HEK293 (cell line): ENCODE measurements at regions not wholly inside any gene's neighbourhood (a gene's known extent, or its start where the extent isn't known, plus 50 kb on each side); places are given as distances from the start of the nearest gene placed in this dataset.
"Not testable (repeated sequence)": the region's sequence is repeated elsewhere in the genome, so short reads cannot be mapped to it uniquely, and the experiment has no call there.

ENCODE experiments used
- CTCF ChIA-PET: fragments of 350-600 bp; formaldehyde crosslinking; extraction: SDS; loops from one replicate; lab custom pipeline; 2021; ENCODE audit warnings: antibody characterized with exemption; lab: Yijun Ruan, JAX
- POLR2A ChIA-PET: fragments of 300-600 bp; formaldehyde crosslinking; extraction: SDS; loops from one replicate; lab custom pipeline; 2020; ENCODE audit warnings: antibody characterized with exemption, inconsistent platforms; lab: Yijun Ruan, JAX
- H3K27ac ChIP-seq: fragments of 200-500 bp; sonication (Bioruptor generic); 2 replicates; pipeline ENCODE4 v1.5.1; 2014; ENCODE audit warnings: low read depth, low read length, control low read depth, inconsistent platforms; ENCODE audit errors: extremely low read depth
- H3K36me3 ChIP-seq, 2 experiments: fragments of 200-500 bp in 1 of 2; sonication (Bioruptor generic) in 1 of 2; 1 replicate in 1 of 2; 2 replicates in 1 of 2; pipeline ENCODE4 v1.5.1; 2014 to 2017; ENCODE audit warnings: inconsistent platforms in 2 of 2, low read length in 2 of 2; ENCODE audit not compliant: control insufficient read depth in 2 of 2, insufficient read depth in 1 of 2
- H3K4me1 ChIP-seq: fragments of 200-500 bp; sonication (Bioruptor generic); 2 replicates; pipeline ENCODE4 v1.5.1; 2014; ENCODE audit warnings: mild to moderate bottlenecking, low read length, inconsistent platforms; ENCODE audit not compliant: control insufficient read depth, insufficient read depth
- H3K4me3 ChIP-seq: 2 replicates; pipeline ENCODE4 v1.5.1; 2011; ENCODE audit warnings: low read depth, mild to moderate bottlenecking, control low read depth, low read length, moderate library complexity
- H3K9me3 ChIP-seq: fragments of 200-500 bp; sonication (Bioruptor generic); 2 replicates; pipeline ENCODE4 v1.5.1; 2014; ENCODE audit warnings: low read depth, low read length, inconsistent platforms; ENCODE audit not compliant: control insufficient read depth, insufficient read depth
- CTCF ChIP-seq: fragments of 450-650 bp; formaldehyde crosslinking; IDR thresholded peaks from 2 replicates; pipeline ENCODE4 v1.5.1; 2016; ENCODE audit warnings: missing biosample characterization, missing genetic modification characterization
- SCRT2 ChIP-seq: fragments of 450-650 bp; formaldehyde crosslinking; IDR thresholded peaks from 2 replicates; pipeline ENCODE4 v1.5.1; 2016; ENCODE audit warnings: missing biosample characterization, missing genetic modification characterization
- ZBTB17 ChIP-seq: fragments of 450-650 bp; formaldehyde crosslinking; IDR thresholded peaks from 2 replicates; pipeline ENCODE4 v1.5.1; 2016; ENCODE audit warnings: missing biosample characterization, missing genetic modification characterization
- ZEB2 ChIP-seq: fragments of 450-650 bp; formaldehyde crosslinking; IDR thresholded peaks from 2 replicates; pipeline ENCODE4 v1.5.1; 2016; ENCODE audit warnings: missing biosample characterization, missing genetic modification characterization
- ZFP37 ChIP-seq: fragments of 450-650 bp; formaldehyde crosslinking; IDR thresholded peaks from 2 replicates; pipeline ENCODE4 v1.5.1; 2016; ENCODE audit warnings: missing biosample characterization, missing genetic modification characterization
- ZNF10 ChIP-seq: fragments of 450-650 bp; formaldehyde crosslinking; IDR thresholded peaks from 2 replicates; pipeline ENCODE4 v1.5.1; 2017; ENCODE audit warnings: missing biosample characterization, missing genetic modification characterization
- ZNF2 ChIP-seq: fragments of 450-650 bp; formaldehyde crosslinking; IDR thresholded peaks from 2 replicates; pipeline ENCODE4 v1.5.1; 2016; ENCODE audit warnings: missing biosample characterization, missing genetic modification characterization
- ZNF335 ChIP-seq: fragments of 450-650 bp; formaldehyde crosslinking; conservative IDR thresholded peaks from 2 replicates; pipeline ENCODE4 v1.5.1; 2016; ENCODE audit warnings: missing biosample characterization, missing genetic modification characterization
- ZNF501 ChIP-seq: fragments of 450-650 bp; formaldehyde crosslinking; IDR thresholded peaks from 2 replicates; pipeline ENCODE4 v1.5.1; 2016; ENCODE audit warnings: missing biosample characterization, missing genetic modification characterization
- ZNF600 ChIP-seq: fragments of 450-650 bp; formaldehyde crosslinking; IDR thresholded peaks from 2 replicates; pipeline ENCODE4 v1.5.1; 2016; ENCODE audit warnings: missing biosample characterization, missing genetic modification characterization
- TF ChIP-seq, protein P1 (sequence below): fragments of 450-650 bp; formaldehyde crosslinking; IDR thresholded peaks from 2 replicates; pipeline ENCODE4 v1.5.1; 2016; ENCODE audit warnings: missing biosample characterization, missing genetic modification characterization
- TF ChIP-seq, protein P2 (sequence below): fragments of 450-650 bp; formaldehyde crosslinking; IDR thresholded peaks from 2 replicates; pipeline ENCODE4 v1.5.1; 2017; ENCODE audit warnings: missing biosample characterization, missing genetic modification characterization
- TF ChIP-seq, protein P3 (sequence below): fragments of 450-650 bp; formaldehyde crosslinking; IDR thresholded peaks from 2 replicates; pipeline ENCODE4 v1.5.1; 2016; ENCODE audit warnings: missing biosample characterization, missing genetic modification characterization
- TF ChIP-seq, protein P4 (sequence below): fragments of 450-650 bp; formaldehyde crosslinking; IDR thresholded peaks from 2 replicates; pipeline ENCODE4 v1.5.1; 2016; ENCODE audit warnings: missing biosample characterization, missing genetic modification characterization
- TF ChIP-seq, protein P5 (sequence below): fragments of 450-650 bp; formaldehyde crosslinking; IDR thresholded peaks from 2 replicates; pipeline ENCODE4 v1.5.1; 2017; ENCODE audit warnings: missing biosample characterization, missing genetic modification characterization

DNA sequence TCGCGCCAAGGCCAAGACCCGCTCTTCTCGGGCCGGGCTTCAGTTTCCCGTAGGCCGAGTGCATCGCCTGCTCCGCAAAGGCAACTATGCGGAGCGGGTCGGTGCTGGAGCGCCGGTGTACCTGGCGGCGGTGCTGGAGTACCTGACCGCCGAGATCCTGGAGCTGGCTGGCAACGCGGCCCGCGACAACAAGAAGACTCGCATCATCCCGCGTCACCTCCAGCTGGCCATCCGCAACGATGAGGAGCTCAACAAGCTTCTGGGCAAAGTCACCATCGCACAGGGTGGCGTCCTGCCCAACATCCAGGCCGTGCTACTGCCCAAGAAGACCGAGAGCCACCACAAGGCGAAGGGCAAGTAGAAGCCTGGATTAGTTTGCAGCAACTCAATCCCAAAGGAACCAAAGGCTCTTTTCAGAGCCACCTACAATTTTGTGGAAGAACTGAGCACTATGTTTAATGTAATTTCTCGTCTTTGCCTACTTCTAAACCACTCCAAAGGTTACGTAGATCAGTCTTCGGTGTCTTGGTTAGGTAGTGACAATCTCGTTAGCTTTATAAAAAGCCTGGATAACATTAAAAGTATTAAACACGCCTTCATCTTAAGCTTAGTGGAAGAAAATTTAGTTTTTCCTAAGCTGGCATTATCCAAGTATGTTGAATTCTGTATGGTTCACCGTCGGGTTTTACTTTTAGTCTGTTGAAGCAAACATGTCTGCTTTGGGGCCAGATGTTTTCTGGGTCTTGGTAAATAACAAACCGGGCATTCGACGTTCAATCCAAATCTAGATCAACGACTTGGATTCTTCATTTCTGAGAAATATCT lies 103.7 kb downstream of the OR2B2 start:
- H3K9me3 ChIP-seq, H3K4me1 ChIP-seq, H3K36me3 ChIP-seq: not testable (repeated sequence)
- peak overlapping the region; percentile 68 for H3K27ac ChIP-seq
- POLR2A ChIA-PET: interaction anchor here (0.6 to 7.5 kb wide), 33 partner anchors 10 to 1685 kb away, joined by 3 to 220 read pairs (median 4); a partner anchor contains a TSS
- peak overlapping the region; percentile 55 for H3K4me3 ChIP-seq
- CTCF ChIA-PET: interaction anchor here (0.6 to 5.0 kb wide), 6 partner anchors 11 to 632 kb away, joined by 3 to 31 read pairs (median 4); no protein-coding TSS in a partner anchor
- TF ChIP-seq ZNF335 (tag by site-specific recombination) (peak; percentile 75), SCRT2 (peak; percentile 80), ZNF2 (tag by site-specific recombination) (0 out of 2 replicates have a peak, but pooled peaks have one; percentile 39), ZEB2 (0 out of 2 replicates have a peak, but pooled peaks have one; percentile 7), ZBTB17 (tag by site-specific recombination) (peak; percentile 84), ZNF10 (tag by site-specific recombination) (0 out of 2 replicates have a peak, but pooled peaks have one; percentile 14), ZFP37 (tag by site-specific recombination) (peak; percentile 94), CTCF (peak; percentile 80), ZNF600 (tag by site-specific recombination) (peak; percentile 93), ZNF501 (peak; percentile 85)
- TF ChIP-seq, protein P1, sequence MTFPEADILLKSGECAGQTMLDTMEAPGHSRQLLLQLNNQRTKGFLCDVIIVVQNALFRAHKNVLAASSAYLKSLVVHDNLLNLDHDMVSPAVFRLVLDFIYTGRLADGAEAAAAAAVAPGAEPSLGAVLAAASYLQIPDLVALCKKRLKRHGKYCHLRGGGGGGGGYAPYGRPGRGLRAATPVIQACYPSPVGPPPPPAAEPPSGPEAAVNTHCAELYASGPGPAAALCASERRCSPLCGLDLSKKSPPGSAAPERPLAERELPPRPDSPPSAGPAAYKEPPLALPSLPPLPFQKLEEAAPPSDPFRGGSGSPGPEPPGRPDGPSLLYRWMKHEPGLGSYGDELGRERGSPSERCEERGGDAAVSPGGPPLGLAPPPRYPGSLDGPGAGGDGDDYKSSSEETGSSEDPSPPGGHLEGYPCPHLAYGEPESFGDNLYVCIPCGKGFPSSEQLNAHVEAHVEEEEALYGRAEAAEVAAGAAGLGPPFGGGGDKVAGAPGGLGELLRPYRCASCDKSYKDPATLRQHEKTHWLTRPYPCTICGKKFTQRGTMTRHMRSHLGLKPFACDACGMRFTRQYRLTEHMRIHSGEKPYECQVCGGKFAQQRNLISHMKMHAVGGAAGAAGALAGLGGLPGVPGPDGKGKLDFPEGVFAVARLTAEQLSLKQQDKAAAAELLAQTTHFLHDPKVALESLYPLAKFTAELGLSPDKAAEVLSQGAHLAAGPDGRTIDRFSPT (tag by site-specific recombination): peak; percentile 62; the same call in 1 of the 2 replicates
- TF ChIP-seq, protein P2, sequence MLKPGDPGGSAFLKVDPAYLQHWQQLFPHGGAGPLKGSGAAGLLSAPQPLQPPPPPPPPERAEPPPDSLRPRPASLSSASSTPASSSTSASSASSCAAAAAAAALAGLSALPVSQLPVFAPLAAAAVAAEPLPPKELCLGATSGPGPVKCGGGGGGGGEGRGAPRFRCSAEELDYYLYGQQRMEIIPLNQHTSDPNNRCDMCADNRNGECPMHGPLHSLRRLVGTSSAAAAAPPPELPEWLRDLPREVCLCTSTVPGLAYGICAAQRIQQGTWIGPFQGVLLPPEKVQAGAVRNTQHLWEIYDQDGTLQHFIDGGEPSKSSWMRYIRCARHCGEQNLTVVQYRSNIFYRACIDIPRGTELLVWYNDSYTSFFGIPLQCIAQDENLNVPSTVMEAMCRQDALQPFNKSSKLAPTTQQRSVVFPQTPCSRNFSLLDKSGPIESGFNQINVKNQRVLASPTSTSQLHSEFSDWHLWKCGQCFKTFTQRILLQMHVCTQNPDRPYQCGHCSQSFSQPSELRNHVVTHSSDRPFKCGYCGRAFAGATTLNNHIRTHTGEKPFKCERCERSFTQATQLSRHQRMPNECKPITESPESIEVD (tag by site-specific recombination): peak; percentile 35; the same call in 1 of the 2 replicates
- TF ChIP-seq, protein P3, sequence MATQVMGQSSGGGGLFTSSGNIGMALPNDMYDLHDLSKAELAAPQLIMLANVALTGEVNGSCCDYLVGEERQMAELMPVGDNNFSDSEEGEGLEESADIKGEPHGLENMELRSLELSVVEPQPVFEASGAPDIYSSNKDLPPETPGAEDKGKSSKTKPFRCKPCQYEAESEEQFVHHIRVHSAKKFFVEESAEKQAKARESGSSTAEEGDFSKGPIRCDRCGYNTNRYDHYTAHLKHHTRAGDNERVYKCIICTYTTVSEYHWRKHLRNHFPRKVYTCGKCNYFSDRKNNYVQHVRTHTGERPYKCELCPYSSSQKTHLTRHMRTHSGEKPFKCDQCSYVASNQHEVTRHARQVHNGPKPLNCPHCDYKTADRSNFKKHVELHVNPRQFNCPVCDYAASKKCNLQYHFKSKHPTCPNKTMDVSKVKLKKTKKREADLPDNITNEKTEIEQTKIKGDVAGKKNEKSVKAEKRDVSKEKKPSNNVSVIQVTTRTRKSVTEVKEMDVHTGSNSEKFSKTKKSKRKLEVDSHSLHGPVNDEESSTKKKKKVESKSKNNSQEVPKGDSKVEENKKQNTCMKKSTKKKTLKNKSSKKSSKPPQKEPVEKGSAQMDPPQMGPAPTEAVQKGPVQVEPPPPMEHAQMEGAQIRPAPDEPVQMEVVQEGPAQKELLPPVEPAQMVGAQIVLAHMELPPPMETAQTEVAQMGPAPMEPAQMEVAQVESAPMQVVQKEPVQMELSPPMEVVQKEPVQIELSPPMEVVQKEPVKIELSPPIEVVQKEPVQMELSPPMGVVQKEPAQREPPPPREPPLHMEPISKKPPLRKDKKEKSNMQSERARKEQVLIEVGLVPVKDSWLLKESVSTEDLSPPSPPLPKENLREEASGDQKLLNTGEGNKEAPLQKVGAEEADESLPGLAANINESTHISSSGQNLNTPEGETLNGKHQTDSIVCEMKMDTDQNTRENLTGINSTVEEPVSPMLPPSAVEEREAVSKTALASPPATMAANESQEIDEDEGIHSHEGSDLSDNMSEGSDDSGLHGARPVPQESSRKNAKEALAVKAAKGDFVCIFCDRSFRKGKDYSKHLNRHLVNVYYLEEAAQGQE (tag by site-specific recombination): 0 out of 2 replicates have a peak, but pooled peaks have one; percentile 9
- TF ChIP-seq, protein P4, sequence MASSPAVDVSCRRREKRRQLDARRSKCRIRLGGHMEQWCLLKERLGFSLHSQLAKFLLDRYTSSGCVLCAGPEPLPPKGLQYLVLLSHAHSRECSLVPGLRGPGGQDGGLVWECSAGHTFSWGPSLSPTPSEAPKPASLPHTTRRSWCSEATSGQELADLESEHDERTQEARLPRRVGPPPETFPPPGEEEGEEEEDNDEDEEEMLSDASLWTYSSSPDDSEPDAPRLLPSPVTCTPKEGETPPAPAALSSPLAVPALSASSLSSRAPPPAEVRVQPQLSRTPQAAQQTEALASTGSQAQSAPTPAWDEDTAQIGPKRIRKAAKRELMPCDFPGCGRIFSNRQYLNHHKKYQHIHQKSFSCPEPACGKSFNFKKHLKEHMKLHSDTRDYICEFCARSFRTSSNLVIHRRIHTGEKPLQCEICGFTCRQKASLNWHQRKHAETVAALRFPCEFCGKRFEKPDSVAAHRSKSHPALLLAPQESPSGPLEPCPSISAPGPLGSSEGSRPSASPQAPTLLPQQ (tag by site-specific recombination): 0 out of 2 replicates have a peak, but pooled peaks have one; percentile 6
- TF ChIP-seq, protein P5, sequence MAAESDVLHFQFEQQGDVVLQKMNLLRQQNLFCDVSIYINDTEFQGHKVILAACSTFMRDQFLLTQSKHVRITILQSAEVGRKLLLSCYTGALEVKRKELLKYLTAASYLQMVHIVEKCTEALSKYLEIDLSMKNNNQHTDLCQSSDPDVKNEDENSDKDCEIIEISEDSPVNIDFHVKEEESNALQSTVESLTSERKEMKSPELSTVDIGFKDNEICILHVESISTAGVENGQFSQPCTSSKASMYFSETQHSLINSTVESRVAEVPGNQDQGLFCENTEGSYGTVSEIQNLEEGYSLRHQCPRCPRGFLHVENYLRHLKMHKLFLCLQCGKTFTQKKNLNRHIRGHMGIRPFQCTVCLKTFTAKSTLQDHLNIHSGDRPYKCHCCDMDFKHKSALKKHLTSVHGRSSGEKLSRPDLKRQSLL: peak; percentile 82; the same call in 1 of the 2 replicates
